ENCODE measurements at regions not wholly inside any gene's neighbourhood (a gene's known extent, or its start where the extent isn't known, plus 50 kb on each side); places are given as distances from the start of the nearest gene placed in this dataset.

DNA sequence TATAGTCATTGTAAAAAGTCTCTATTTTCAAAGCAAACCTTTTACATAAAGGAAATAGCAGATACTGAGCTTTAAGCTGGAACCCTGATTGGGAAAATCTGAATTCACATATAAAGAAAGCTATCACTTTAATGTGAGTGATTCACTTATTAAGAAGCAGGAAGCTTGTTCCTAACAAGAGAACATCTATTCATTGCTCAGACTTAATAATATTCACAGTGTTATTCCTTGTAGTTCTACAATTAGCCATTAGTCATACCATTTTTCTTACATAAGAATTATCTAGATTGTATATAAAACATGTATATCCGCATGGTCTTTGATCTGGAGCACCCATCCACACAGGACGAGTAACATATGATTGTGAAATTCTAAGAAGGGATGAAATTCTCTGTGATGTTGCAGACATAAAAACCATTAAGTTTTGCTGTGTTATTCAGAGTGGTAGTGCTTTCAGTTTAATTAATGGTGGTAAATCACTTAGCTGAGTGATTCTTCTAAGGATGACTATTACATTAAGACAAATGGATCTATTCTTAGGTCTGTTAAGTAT, 71.1 kb upstream of the FOXQ1 start:
- TF ChIP-seq, protein P1, sequence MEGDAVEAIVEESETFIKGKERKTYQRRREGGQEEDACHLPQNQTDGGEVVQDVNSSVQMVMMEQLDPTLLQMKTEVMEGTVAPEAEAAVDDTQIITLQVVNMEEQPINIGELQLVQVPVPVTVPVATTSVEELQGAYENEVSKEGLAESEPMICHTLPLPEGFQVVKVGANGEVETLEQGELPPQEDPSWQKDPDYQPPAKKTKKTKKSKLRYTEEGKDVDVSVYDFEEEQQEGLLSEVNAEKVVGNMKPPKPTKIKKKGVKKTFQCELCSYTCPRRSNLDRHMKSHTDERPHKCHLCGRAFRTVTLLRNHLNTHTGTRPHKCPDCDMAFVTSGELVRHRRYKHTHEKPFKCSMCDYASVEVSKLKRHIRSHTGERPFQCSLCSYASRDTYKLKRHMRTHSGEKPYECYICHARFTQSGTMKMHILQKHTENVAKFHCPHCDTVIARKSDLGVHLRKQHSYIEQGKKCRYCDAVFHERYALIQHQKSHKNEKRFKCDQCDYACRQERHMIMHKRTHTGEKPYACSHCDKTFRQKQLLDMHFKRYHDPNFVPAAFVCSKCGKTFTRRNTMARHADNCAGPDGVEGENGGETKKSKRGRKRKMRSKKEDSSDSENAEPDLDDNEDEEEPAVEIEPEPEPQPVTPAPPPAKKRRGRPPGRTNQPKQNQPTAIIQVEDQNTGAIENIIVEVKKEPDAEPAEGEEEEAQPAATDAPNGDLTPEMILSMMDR (IDR thresholded peaks at IDR 0.05; ENCODE audit: low read depth, low read length): no peak
- no peak for DNase-seq (ENCODE audit: extremely low read depth, low read depth)

DNA sequence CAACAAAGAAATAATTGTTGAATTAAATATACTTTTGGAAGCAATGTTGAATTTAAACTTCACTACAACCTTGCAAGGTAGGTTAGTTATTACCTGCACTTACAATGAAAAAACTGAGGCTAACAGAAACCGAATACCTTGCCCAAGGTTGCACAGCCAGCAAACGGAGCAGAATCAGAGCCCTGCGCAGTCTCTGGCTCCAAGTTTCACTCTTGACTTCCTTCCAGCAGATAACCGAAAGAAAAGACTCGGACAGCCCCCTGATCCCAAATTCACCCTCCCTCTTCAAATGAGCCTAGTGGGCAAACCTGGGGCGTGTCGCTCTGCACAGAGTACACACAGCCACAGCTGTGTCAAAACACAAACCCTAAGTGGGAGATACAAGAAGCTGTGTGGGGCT, 72.1 kb upstream of the FOXQ1 start:
- TF ChIP-seq, protein P1 (IDR thresholded peaks at IDR 0.05; ENCODE audit: low read depth, low read length): no peak
- DNase-seq (ENCODE audit: extremely low read depth, low read depth): no peak

DNA sequence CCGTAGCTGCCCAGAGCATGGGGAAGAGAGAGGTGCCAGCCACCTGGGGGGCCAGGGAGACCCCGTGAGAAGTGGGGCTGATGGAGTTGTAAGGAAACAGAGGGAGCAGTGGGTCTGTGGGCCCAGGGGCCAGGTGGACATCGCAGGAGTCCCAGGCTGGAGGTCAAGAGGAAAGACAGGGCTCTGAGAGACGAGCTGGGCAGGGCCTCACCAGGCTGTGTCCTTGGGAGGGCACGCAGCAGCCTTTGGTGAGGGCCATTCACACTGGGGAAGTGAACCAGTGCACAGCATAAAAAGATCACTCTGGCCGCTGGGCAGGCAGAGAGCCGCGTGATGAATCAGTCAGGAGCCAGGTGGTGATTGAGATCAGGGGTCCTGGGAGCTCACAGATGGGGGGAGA, 73.9 kb upstream of the FOXQ1 start:
- TF ChIP-seq, protein P1 (IDR thresholded peaks at IDR 0.05; ENCODE audit: low read depth, low read length): no peak
- no peak for DNase-seq (ENCODE audit: extremely low read depth, low read depth)

DNA sequence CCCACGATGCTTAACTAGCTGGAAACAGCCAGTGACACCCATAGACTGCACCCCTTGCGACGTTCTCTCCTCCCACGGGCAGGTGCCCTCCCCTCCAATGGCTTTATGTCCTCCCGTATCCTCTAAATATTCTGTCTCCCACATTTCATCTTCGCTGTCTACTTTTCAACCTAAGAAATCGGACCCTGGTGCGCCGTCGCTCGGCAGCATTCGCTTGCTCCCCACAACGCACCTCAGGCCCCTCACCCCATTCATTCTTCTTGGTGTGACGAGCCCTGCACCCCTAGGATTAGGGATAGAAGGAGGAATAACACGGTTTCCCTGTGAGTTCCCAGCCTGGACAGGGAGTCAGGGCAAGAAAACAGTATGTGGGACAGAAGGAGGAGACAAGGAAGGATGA, 74.3 kb upstream of the FOXQ1 start:
- DNase-seq (ENCODE audit: extremely low read depth, low read depth): no peak
- TF ChIP-seq, protein P1 (IDR thresholded peaks at IDR 0.05; ENCODE audit: low read depth, low read length): no peak

DNA sequence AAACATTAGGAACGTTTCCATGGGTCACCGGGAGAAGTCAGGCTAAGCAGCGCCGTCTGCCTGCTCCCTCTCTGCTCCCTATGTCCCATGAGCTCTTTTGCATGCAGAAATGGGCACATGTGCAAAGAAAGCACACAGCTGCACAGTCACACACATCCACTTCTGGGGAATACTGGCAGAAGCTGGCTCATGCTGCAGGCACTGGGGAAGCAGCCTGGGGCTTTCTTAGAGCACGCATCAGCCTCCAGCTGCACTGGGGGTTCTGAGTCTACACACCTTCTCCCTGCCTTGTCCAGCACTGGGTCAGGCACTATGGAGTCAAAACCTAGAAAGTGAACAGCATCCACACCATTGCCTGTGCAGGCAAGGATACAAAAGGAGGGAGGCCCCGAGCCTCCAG, 76.1 kb upstream of the FOXQ1 start:
- no peak for DNase-seq (ENCODE audit: extremely low read depth, low read depth)
- TF ChIP-seq, protein P1 (IDR thresholded peaks at IDR 0.05; ENCODE audit: low read depth, low read length): no peak

DNA sequence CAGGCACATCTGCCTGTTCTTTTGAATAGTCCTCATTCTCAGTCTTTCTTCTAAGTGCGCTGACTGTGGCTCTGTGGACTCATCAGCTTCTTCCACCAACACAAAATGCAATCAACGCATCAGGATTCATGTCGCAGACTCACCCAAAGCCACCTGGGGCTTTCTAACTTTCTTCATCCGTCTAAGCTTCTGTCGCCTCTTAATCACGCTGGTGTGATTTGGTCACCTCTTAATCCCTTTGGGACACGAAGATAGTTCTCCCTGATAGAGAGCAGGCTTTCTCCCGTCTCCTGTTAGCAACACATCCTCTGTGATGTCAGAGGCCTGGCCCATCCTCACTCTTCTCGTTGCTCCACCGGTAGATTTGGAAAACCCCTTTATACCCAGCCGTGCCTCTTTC, 78.0 kb upstream of the FOXQ1 start:
- DNase-seq (ENCODE audit: extremely low read depth, low read depth): no peak
- TF ChIP-seq, protein P1 (IDR thresholded peaks at IDR 0.05; ENCODE audit: low read depth, low read length): no peak

DNA sequence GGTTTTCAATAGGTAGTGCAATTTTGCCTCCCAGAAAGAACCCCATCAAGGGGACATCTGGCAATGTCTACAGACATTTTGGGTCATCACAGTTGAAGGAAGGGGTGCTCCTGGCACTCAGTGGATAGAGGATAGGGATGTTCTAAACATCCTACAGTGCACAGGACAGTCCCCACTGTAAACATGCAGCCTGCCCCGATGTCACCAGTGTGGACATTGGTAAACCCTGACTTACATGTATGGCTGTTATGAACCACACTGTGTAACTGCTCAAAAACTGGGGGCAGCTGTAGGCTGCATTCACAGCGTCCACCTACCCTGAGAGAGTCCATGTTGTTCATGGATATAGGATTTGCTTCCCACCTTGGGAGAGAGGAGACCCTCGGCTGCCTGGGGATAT, 79.3 kb upstream of the FOXQ1 start:
- TF ChIP-seq, protein P1 (IDR thresholded peaks at IDR 0.05; ENCODE audit: low read depth, low read length): no peak

More for the DNA sequence above, 79.3 kb upstream of the FOXQ1 start:
- DNase-seq (ENCODE audit: extremely low read depth, low read depth): no peak
